ENCODE measurements at regions not wholly inside any gene's neighbourhood (a gene's known extent, or its start where the extent isn't known, plus 50 kb on each side); places are given as distances from the start of the nearest gene placed in this dataset.
"Not testable (repeated sequence)": the region's sequence is repeated elsewhere in the genome, so short reads cannot be mapped to it uniquely, and the experiment has no call there.

- DNase-seq: no peak
Observed at GRCh38 chr7:29651477-29651876, 87.8 kb downstream of the PRR15 start.

- no peak for DNase-seq
Observed at GRCh38 chr7:29652556-29652955, 88.9 kb downstream of the PRR15 start.

DNA sequence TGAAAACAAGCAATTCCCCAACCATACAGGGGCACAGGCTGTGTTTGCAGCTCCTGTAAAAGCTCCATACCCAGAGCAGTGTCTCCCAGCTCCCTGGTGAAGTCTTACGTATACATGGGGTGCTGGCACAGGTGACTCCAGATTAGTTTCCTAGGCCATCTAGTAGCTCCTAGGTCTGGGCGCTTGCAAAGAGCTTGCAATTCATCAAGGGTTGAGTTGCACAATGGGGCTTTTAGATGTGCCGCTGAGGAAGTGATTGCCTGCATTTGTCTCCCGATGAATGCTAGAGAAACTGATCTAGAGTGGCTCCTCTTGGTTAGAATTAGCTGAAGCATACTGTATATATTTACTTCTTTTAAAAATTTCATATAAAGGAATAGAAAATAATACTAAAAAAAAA is 90.7 kb downstream of the PRR15 start:
- not testable (repeated sequence) for DNase-seq

GRCh38 chr7:29657288-29657687 is 93.7 kb downstream of the PRR15 start:
- DNase-seq: no peak

GRCh38 chr7:29657856-29658255 is 94.2 kb downstream of the PRR15 start:
- DNase-seq: no peak

DNA sequence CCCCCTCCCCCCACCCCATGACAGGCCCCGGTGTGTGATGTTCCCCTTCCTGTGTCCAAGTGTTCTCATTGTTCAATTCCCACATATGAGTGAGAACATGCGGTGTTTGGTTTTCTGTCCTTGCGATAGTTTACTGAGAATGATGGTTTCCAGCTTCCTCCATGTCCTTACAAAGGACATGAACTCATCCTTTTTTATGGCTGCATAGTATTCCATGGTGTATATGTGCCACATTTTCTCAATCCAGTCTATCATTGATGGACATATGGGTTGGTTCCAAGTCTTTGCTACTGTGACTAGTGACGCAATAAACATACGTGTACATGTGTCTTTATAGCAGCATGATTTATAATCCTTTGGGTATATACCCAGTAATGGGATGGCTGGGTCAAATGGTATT is 95.6 kb downstream of the PRR15 start:
- not testable (repeated sequence) for DNase-seq

- DNase-seq: not testable (repeated sequence)
Observed at GRCh38 chr7:29662899-29663298, 99.3 kb downstream of the PRR15 start.

GRCh38 chr7:29664999-29665398 is 101.4 kb downstream of the PRR15 start:
- DNase-seq: not testable (repeated sequence)

DNA sequence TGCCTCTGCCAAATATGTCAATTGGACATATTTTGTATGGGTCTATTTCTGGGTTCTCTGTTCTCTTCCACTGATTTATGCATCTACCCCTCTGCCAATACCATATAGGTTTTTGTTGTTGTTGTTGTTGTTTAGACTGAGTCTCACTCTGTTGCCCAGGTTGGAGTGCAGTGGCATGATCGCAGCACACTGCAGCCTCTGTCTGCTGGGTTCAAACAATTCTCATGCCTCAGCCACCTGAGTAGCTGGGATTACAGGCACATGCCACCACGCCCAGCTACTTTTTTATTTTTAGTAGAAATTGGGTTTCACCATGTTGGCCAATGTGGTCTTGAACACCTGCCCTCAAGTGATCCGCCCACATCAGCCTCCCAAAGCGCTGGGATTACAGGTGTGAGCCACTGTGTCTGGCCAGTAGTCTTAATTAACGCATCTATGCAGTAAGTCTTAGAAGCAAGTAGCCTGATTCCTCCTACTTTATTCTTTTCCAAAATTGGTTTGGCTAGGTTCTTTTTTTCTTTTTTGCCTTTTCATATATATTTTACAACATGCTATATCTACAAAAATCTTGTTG is 103.5 kb downstream of the PRR15 start:
- not testable (repeated sequence) for DNase-seq

GRCh38 chr7:29671286-29671685 is 107.7 kb downstream of the PRR15 start:
- DNase-seq: not testable (repeated sequence)

DNA sequence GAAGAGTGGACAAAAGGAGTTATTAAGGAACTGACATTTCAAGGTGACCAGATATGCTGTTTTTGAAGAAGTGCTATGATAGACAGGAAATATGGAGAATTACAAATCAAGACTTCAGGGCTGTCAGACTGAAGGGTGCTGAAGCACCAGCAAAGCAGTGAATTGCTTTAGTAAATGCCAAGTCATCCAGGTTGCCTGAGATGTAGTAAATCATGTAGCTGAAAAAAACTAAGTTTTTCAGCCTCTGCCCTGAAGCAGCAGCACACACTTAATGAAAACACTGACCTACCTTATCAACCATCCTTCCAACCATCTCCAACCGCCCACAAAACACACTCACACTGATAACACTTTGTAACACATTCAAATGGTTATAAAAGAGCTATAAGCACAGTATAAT is 110.0 kb downstream of the PRR15 start:
- not testable (repeated sequence) for DNase-seq

- not testable (repeated sequence) for DNase-seq
Observed at GRCh38 chr7:29674626-29675025, 111.0 kb downstream of the PRR15 start.

DNA sequence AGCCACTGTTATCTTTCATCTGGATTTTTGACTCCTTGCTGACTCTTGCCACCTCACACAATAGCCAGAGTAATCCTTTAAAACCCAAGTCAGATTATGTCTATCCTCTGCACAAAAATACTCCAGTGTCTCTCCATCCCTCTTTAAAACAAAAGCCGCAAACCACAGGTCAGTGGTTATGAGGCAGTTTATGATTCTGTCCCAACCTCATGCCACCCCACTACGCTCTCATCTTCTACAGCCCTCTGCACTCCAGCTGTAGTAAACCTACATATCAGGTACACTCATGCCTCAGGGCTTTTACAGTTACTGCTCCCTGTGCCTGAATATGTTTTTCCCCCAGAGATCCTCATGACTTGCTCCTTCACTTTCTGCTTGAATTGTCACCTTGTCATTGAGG is 113.6 kb downstream of the PRR15 start:
- DNase-seq: not testable (repeated sequence)

DNA sequence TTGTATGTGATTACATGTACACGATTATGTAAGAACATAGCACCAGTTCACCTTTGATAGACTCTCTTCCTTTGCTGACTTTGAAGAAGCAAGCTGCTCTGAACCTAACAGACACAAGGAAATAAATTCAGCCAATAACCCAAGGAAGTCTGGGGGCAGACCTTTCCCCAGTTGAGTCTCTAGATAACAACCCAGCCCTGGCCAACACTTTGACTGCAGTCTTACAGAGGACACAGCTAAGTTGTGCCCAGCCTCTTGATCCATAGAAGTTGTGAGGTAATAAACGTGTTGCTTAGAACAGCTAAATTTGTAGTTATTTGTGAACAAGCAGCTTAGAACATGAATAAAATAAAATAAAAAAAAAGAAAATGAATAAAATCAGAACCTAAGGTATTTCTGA is 116.3 kb downstream of the PRR15 start:
- DNase-seq: not testable (repeated sequence)

- DNase-seq: not testable (repeated sequence)
Observed at GRCh38 chr7:29680601-29681000, 117.0 kb downstream of the PRR15 start.

- not testable (repeated sequence) for DNase-seq
Observed at GRCh38 chr7:29684151-29684786, 120.6 kb downstream of the PRR15 start.

GRCh38 chr7:29684787-29685650 is 121.3 kb upstream of the WIPF3 start:
- peak; percentile 86 for DNase-seq

- DNase-seq: peak; percentile 24
Observed at GRCh38 chr7:29685651-29686271, 120.5 kb upstream of the WIPF3 start.

DNA sequence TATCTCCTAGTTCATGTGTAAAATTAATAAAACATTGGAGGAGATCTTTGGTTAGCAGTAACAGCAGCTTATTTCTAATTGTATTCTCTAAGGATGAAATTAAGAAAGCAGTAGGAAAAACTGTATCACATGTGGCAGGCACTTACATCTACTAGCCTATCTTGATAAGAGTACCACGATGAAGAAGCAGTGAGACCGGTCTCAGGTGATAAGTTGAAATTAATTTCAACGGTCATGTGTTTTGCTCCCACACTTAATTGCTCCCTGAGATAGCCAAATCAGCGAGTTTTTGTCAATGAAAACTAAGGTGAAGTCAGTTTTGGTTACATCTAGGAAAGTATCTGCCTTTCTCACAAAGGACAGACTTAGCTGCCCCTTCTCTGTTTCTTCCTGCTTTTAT is 115.8 kb upstream of the WIPF3 start:
- DNase-seq: not testable (repeated sequence)

DNA sequence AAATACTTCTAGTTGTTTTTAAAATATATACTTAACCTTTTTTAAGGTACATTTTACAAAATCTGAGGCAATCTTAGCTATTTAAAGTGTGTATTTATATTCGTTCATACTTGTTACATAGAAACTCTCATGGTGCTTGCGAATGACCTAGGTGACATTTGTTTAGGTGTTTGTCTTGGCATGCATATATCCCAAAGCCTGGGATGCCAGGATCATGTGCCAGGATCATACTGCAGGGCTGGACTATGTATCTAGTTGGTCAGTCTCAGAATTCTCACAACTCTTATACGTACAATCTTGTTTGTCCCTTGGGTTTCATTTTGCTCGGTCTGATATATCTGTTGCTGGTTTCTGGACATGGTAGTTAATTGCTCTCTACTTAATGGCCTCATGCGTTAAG is 109.9 kb upstream of the WIPF3 start:
- DNase-seq: not testable (repeated sequence)

DNA sequence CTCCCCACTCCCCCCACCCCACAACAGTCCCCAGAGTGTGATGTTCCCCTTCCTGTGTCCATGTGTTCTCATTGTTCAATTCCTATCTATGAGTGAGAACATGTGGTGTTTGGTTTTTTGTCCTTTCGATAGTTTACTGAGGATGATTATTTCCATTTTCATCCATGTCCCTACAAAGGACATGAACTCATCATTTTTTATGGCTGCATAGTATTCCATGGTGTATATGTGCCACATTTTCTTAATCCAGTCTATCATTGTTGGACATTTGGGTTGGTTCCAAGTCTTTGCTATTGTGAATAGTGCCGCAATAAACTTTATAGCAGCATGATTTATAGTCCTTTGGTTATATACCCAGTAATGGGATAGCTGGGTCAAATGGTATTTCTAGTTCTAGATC is 106.6 kb upstream of the WIPF3 start:
- not testable (repeated sequence) for DNase-seq

DNA sequence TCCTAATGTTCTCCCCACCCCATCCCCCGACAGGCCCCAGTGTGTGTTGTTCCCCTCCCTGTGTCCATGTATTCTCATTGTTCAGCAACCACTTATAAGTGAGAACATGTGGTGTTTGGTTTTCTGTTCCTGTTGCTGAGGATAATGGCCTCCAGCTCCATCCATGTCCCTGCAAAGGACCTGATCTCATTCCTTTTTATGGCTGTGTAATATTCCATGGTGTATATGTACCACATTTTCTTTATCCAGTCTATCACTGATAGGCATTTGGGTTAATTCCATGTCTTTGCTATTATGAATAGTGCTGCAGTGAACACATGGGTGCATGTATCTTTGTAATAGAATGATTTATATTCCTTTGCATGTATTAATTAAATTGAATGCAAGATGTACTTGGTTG is 104.8 kb upstream of the WIPF3 start:
- DNase-seq: not testable (repeated sequence)

GRCh38 chr7:29703830-29704229 is 102.5 kb upstream of the WIPF3 start:
- DNase-seq: not testable (repeated sequence)
